GM13977 (cell line): ENCODE measurements at regions not wholly inside any gene's neighbourhood (a gene's known extent, or its start where the extent isn't known, plus 50 kb on each side); places are given as distances from the start of the nearest gene placed in this dataset.

Source experiments
- DNase-seq: peaks from one replicate; pipeline ENCODE4 v3.0.0; 2012; ENCODE audit warnings: low spot score
- CTCF ChIP-seq: IDR thresholded peaks from 2 replicates; pipeline ENCODE4 v1.5.1; 2012; ENCODE audit warnings: mild to moderate bottlenecking, control low read depth; ENCODE audit not compliant: insufficient read depth; ENCODE audit errors: extremely low read depth, missing control alignments
- in situ Hi-C: fragments of 300-500 bp; cut with MboI; formaldehyde crosslinking; loops from one replicate; pipeline ENCODE4 v1.12.0; 2022; ENCODE audit warnings: low sequenced_read_pairs, low pct_unique_long_range_greater_than_20kb, mixed read lengths, inconsistent platforms; ENCODE audit not compliant: unreplicated experiment

- DNase-seq = no peak
- TF ChIP-seq CTCF = no peak
- in situ Hi-C loops = no loop called here
Measured at GRCh38 chr11:86142170-86142569, 73.3 kb upstream of the PICALM start.

- TF ChIP-seq CTCF = no peak
- no peak for DNase-seq
- in situ Hi-C loops = no loop called here
Measured at GRCh38 chr11:86141727-86142126, 72.8 kb upstream of the PICALM start.

GRCh38 chr11:86140334-86140990 is 71.6 kb upstream of the PICALM start:
- TF ChIP-seq CTCF = no peak
- in situ Hi-C loops = no loop called here

GRCh38 chr11:86138958-86139357 is 70.1 kb upstream of the PICALM start:
- peak; percentile 51 for DNase-seq
- no peak for TF ChIP-seq CTCF
- in situ Hi-C loops = no loop called here

More at GRCh38 chr11:86140334-86140990, 71.6 kb upstream of the PICALM start:
- DNase-seq = no peak

GRCh38 chr11:86136538-86136937 is 67.7 kb upstream of the PICALM start:
- no peak for TF ChIP-seq CTCF
- no peak for DNase-seq
- in situ Hi-C loops = no loop called here

- no peak for TF ChIP-seq CTCF
- DNase-seq = no peak
- in situ Hi-C loops = no loop called here
Measured at GRCh38 chr11:86135319-86135714, 66.4 kb upstream of the PICALM start.
